ENCODE measurements at regions not wholly inside any gene's neighbourhood (a gene's known extent, or its start where the extent isn't known, plus 50 kb on each side); places are given as distances from the start of the nearest gene placed in this dataset.

- TF ChIP-seq, protein P1, sequence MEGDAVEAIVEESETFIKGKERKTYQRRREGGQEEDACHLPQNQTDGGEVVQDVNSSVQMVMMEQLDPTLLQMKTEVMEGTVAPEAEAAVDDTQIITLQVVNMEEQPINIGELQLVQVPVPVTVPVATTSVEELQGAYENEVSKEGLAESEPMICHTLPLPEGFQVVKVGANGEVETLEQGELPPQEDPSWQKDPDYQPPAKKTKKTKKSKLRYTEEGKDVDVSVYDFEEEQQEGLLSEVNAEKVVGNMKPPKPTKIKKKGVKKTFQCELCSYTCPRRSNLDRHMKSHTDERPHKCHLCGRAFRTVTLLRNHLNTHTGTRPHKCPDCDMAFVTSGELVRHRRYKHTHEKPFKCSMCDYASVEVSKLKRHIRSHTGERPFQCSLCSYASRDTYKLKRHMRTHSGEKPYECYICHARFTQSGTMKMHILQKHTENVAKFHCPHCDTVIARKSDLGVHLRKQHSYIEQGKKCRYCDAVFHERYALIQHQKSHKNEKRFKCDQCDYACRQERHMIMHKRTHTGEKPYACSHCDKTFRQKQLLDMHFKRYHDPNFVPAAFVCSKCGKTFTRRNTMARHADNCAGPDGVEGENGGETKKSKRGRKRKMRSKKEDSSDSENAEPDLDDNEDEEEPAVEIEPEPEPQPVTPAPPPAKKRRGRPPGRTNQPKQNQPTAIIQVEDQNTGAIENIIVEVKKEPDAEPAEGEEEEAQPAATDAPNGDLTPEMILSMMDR (conservative IDR thresholded peaks at IDR 0.05; ENCODE audit: low read depth, low read length): no peak
- TF ChIP-seq FOS (IDR thresholded peaks at IDR 0.05; ENCODE audit: low read depth, low read length) (no peak), MAZ (IDR thresholded peaks at IDR 0.05; ENCODE audit: borderline replicate concordance, low read depth, low read length) (no peak), RAD21 (IDR thresholded peaks at IDR 0.05; ENCODE audit: low read length) (no peak), MAFK (IDR thresholded peaks at IDR 0.05; ENCODE audit: low read depth, low read length) (no peak), CEBPB (IDR thresholded peaks at IDR 0.05; ENCODE audit: low read depth, low read length) (no peak), BHLHE40 (IDR thresholded peaks at IDR 0.05; ENCODE audit: low read depth, low read length) (no peak)
Measured at GRCh38 chr3:46141813-46142212, 66.3 kb downstream of the CCR1 start.

All from IMR-90 (cell line).